ENCODE measurements at regions not wholly inside any gene's neighbourhood (a gene's known extent, or its start where the extent isn't known, plus 50 kb on each side); places are given as distances from the start of the nearest gene placed in this dataset.

- DNase-seq = no peak
Observed at GRCh38 chr13:34507630-34508029, 434.4 kb upstream of the NBEA start.

- no peak for DNase-seq
Observed at GRCh38 chr13:34512817-34513216, 429.3 kb upstream of the NBEA start.

- no peak for DNase-seq
Observed at GRCh38 chr13:34513526-34513925, 428.5 kb upstream of the NBEA start.

- DNase-seq = no peak
Observed at GRCh38 chr13:34515201-34515600, 426.9 kb upstream of the NBEA start.

GRCh38 chr13:34521171-34521570, 420.9 kb upstream of the NBEA start:
- no peak for DNase-seq

GRCh38 chr13:34522808-34523207, 419.3 kb upstream of the NBEA start:
- no peak for DNase-seq

GRCh38 chr13:34523406-34523805, 418.7 kb upstream of the NBEA start:
- DNase-seq = no peak

- DNase-seq = no peak
Observed at GRCh38 chr13:34533941-34534340, 408.1 kb upstream of the NBEA start.

GRCh38 chr13:34542321-34542720, 399.7 kb upstream of the NBEA start:
- no peak for DNase-seq

- DNase-seq = no peak
Observed at GRCh38 chr13:34543836-34544235, 398.2 kb upstream of the NBEA start.

- DNase-seq = no peak
Observed at GRCh38 chr13:34545461-34545860, 396.6 kb upstream of the NBEA start.

- DNase-seq = no peak
Observed at GRCh38 chr13:34546344-34547250, 395.5 kb upstream of the NBEA start.

GRCh38 chr13:34547929-34548328, 394.1 kb upstream of the NBEA start:
- DNase-seq = no peak

- no peak for DNase-seq
Observed at GRCh38 chr13:34553376-34553775, 388.7 kb upstream of the NBEA start.

GRCh38 chr13:34555988-34556387, 386.1 kb upstream of the NBEA start:
- no peak for DNase-seq

- DNase-seq = no peak
Observed at GRCh38 chr13:34561033-34561432, 381.0 kb upstream of the NBEA start.

GRCh38 chr13:34567597-34567996, 374.5 kb upstream of the NBEA start:
- DNase-seq = no peak

- DNase-seq = no peak
Observed at GRCh38 chr13:34570698-34571353, 371.2 kb upstream of the NBEA start.

GRCh38 chr13:34571716-34572115, 370.4 kb upstream of the NBEA start:
- no peak for DNase-seq

GRCh38 chr13:34577051-34577450, 365.0 kb upstream of the NBEA start:
- no peak for DNase-seq

GRCh38 chr13:34578471-34578870, 363.6 kb upstream of the NBEA start:
- no peak for DNase-seq

GRCh38 chr13:34578917-34579316, 363.2 kb upstream of the NBEA start:
- DNase-seq = no peak

- no peak for DNase-seq
Observed at GRCh38 chr13:34583181-34583580, 358.9 kb upstream of the NBEA start.

- DNase-seq = no peak
Observed at GRCh38 chr13:34587576-34587975, 354.5 kb upstream of the NBEA start.

All from activated CD8-positive, alpha-beta memory T cell treated with anti-CD3 and anti-CD28 coated beads, Interleukin-2, amount 50 U/mL, for 48 hours (primary cell).